Hepatocyte (in vitro differentiated cells): ENCODE measurements at regions not wholly inside any gene's neighbourhood (a gene's known extent, or its start where the extent isn't known, plus 50 kb on each side); places are given as distances from the start of the nearest gene placed in this dataset.

Source experiments
- CTCF ChIP-seq: fragments of 200-600 bp; sonication (generic); IDR thresholded peaks from 2 replicates; pipeline ENCODE4 v1.5.1; 2016; ENCODE audit warnings: antibody characterized with exemption, mild to moderate bottlenecking; ENCODE audit not compliant: poor library complexity
- EZH2 ChIP-seq: fragments of 200-600 bp; sonication (generic); IDR thresholded peaks from 2 replicates; pipeline ENCODE4 v1.6.1; 2016; ENCODE audit warnings: antibody characterized with exemption, mild to moderate bottlenecking, borderline replicate concordance

GRCh38 chr7:108627476-108628051 is 57.9 kb downstream of the DNAJB9 start:
- no peak for TF ChIP-seq CTCF
- TF ChIP-seq EZH2: no peak
